ENCODE measurements at regions not wholly inside any gene's neighbourhood (a gene's known extent, or its start where the extent isn't known, plus 50 kb on each side); places are given as distances from the start of the nearest gene placed in this dataset.

DNA sequence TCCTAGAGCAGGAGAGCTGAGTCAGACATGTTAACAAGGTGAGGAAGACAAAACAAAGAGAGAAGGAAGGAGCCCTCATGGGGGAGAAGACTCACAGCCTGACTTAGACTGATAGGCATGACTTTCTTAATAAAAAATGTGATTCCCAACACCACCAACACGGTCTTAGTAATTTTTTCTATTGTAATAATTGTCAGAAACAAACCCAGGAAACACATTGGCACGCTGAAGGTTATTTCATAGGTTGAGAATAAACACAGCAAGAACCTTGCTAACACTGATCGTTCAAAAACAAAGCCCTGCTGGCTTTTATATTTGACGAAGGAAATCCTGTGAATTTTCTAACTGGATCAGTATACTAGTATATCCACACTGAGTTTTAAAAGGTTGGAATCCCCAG lies 286.8 kb downstream of the HACE1 start:
- no peaks in the 10 kb centered on the region for H3K4me1 ChIP-seq (ENCODE audit: control insufficient read depth in 1 of 2, insufficient read depth in 2 of 2, low read depth in 1 of 2, low read length in 1 of 2)
- H3K27me3 ChIP-seq (ENCODE audit: insufficient read depth): no peaks in the 10 kb centered on the region
- H3K4me3 ChIP-seq (ENCODE audit: low read depth in 2 of 2, low read length in 1 of 2): no peak overlapping the region
- H3K27ac ChIP-seq (ENCODE audit: low read depth in 2 of 2, low read length in 1 of 2): no peak overlapping the region
- H2AFZ ChIP-seq (ENCODE audit: low read depth): no peak overlapping the region
- no peak overlapping the region for H3K4me2 ChIP-seq
- H4K20me1 ChIP-seq (ENCODE audit: insufficient read depth): no peaks in the 10 kb centered on the region
- WGBS (ENCODE audit: low lambda C conversion rate): 64% methylated on average over 4 of the region's 4 CpGs
- H3K79me2 ChIP-seq (ENCODE audit: insufficient read depth): no peaks in the 10 kb centered on the region
- no peak for DNase-seq
- H3F3A ChIP-seq (replicated peaks; ENCODE audit: insufficient read depth): no peaks in the 10 kb centered on the region
- H3K9me2 ChIP-seq: no peaks in the 10 kb centered on the region
- ChIA-PET POLR2A (no interaction called here), CTCF (no interaction called here)
- TF ChIP-seq POLR2AphosphoS5 (IDR thresholded peaks at IDR 0.05; ENCODE audit: low read depth, low read length) (no peak), GATA2 (CRISPR knock-in tag; IDR thresholded peaks at IDR 0.05) (no peak), ELF1 (IDR thresholded peaks at IDR 0.05) (no peak), SMC3 (IDR thresholded peaks at IDR 0.05; ENCODE audit: low read depth, low read length) (no peak), FOXJ3 (CRISPR knock-in tag; IDR thresholded peaks at IDR 0.05) (no peak), FOSL2 (IDR thresholded peaks at IDR 0.05; ENCODE audit: borderline replicate concordance, low read depth) (no peak), FOXM1 (IDR thresholded peaks at IDR 0.05; ENCODE audit: low read depth) (no peak), TAF1 (IDR thresholded peaks at IDR 0.05; ENCODE audit: borderline replicate concordance, low read depth, low read length) (no peak), EZH2phosphoT487 (IDR thresholded peaks at IDR 0.05; ENCODE audit: borderline replicate concordance, low read depth) (no peak), EP300 (IDR thresholded peaks at IDR 0.05; ENCODE audit: borderline replicate concordance in 1 of 2, low read depth in 1 of 2, low read length in 1 of 2) (no peak), RCOR1 (IDR thresholded peaks at IDR 0.05; ENCODE audit: low read length) (no peak), GABPA (IDR thresholded peaks at IDR 0.05; ENCODE audit: low read depth) (no peak), YY1 (IDR thresholded peaks at IDR 0.05; ENCODE audit: low read depth) (no peak)
- TF ChIP-seq, protein P1, sequence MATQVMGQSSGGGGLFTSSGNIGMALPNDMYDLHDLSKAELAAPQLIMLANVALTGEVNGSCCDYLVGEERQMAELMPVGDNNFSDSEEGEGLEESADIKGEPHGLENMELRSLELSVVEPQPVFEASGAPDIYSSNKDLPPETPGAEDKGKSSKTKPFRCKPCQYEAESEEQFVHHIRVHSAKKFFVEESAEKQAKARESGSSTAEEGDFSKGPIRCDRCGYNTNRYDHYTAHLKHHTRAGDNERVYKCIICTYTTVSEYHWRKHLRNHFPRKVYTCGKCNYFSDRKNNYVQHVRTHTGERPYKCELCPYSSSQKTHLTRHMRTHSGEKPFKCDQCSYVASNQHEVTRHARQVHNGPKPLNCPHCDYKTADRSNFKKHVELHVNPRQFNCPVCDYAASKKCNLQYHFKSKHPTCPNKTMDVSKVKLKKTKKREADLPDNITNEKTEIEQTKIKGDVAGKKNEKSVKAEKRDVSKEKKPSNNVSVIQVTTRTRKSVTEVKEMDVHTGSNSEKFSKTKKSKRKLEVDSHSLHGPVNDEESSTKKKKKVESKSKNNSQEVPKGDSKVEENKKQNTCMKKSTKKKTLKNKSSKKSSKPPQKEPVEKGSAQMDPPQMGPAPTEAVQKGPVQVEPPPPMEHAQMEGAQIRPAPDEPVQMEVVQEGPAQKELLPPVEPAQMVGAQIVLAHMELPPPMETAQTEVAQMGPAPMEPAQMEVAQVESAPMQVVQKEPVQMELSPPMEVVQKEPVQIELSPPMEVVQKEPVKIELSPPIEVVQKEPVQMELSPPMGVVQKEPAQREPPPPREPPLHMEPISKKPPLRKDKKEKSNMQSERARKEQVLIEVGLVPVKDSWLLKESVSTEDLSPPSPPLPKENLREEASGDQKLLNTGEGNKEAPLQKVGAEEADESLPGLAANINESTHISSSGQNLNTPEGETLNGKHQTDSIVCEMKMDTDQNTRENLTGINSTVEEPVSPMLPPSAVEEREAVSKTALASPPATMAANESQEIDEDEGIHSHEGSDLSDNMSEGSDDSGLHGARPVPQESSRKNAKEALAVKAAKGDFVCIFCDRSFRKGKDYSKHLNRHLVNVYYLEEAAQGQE (IDR thresholded peaks at IDR 0.05; ENCODE audit: low read depth, low read length): no peak
- TF ChIP-seq, protein P2, sequence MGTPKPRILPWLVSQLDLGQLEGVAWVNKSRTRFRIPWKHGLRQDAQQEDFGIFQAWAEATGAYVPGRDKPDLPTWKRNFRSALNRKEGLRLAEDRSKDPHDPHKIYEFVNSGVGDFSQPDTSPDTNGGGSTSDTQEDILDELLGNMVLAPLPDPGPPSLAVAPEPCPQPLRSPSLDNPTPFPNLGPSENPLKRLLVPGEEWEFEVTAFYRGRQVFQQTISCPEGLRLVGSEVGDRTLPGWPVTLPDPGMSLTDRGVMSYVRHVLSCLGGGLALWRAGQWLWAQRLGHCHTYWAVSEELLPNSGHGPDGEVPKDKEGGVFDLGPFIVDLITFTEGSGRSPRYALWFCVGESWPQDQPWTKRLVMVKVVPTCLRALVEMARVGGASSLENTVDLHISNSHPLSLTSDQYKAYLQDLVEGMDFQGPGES (IDR thresholded peaks at IDR 0.05; ENCODE audit: low read depth, low read length): no peak
- TF ChIP-seq, protein P3, sequence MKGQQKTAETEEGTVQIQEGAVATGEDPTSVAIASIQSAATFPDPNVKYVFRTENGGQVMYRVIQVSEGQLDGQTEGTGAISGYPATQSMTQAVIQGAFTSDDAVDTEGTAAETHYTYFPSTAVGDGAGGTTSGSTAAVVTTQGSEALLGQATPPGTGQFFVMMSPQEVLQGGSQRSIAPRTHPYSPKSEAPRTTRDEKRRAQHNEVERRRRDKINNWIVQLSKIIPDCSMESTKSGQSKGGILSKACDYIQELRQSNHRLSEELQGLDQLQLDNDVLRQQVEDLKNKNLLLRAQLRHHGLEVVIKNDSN (IDR thresholded peaks at IDR 0.05; ENCODE audit: borderline replicate concordance, low read depth): no peak
- TF ChIP-seq, protein P4, sequence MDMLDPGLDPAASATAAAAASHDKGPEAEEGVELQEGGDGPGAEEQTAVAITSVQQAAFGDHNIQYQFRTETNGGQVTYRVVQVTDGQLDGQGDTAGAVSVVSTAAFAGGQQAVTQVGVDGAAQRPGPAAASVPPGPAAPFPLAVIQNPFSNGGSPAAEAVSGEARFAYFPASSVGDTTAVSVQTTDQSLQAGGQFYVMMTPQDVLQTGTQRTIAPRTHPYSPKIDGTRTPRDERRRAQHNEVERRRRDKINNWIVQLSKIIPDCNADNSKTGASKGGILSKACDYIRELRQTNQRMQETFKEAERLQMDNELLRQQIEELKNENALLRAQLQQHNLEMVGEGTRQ (IDR thresholded peaks at IDR 0.05; ENCODE audit: borderline replicate concordance, low read depth, low read length): no peak
- H3K9me3 ChIP-seq: no peaks in the 10 kb centered on the region
- no peaks in the 10 kb centered on the region for H3K36me3 ChIP-seq (replicated peaks in 1 of 2; ENCODE audit: control insufficient read depth in 1 of 2, insufficient read depth in 2 of 2, low read length in 1 of 2)
- H3K9ac ChIP-seq: no peak overlapping the region
